ENCODE measurements at regions not wholly inside any gene's neighbourhood (a gene's known extent, or its start where the extent isn't known, plus 50 kb on each side); places are given as distances from the start of the nearest gene placed in this dataset.
A peak's percentile ranks its signal among the peaks of the same experiment; 100 is the strongest.

- peak; percentile 42 for DNase-seq (ENCODE audit: low spot score)
- Histone ChIP-seq H3K9me3 (peaks cover 0 to 13% of the 10 kb centered on the region in 2 donors), H3K36me3 (no peaks in the 10 kb centered on the region), H3K4me3 (no peak overlapping the region), H3K27me3 (no peaks in the 10 kb centered on the region), H3K27ac (no peak overlapping the region), H3K4me1 (peaks cover 0 to 9% of the 10 kb centered on the region in 2 donors)
- no peak for TF ChIP-seq CTCF (IDR thresholded peaks at IDR 0.05)
Measured at GRCh38 chr21:36555199-36555800, 75.4 kb upstream of the CLDN14 start.

GRCh38 chr21:36557316-36557715 lies 77.4 kb upstream of the CLDN14 start:
- H3K27me3 ChIP-seq = no peaks in the 10 kb centered on the region
- H3K4me1 ChIP-seq = no peaks in the 10 kb centered on the region

GRCh38 chr21:36560933-36561575 lies 81.1 kb upstream of the CLDN14 start:
- no peak overlapping the region for H3K4me3 ChIP-seq
- no peaks in the 10 kb centered on the region for H3K27me3 ChIP-seq
- peak; percentile 23 for DNase-seq (ENCODE audit: low spot score)
- TF ChIP-seq CTCF (IDR thresholded peaks at IDR 0.05) = no peak
- no peaks in the 10 kb centered on the region for H3K36me3 ChIP-seq
- no peak overlapping the region for H3K27ac ChIP-seq
- peaks cover 0 to 13% of the 10 kb centered on the region in 2 donors for H3K9me3 ChIP-seq
- H3K4me1 ChIP-seq = no peaks in the 10 kb centered on the region

More at GRCh38 chr21:36557316-36557715, 77.4 kb upstream of the CLDN14 start:
- Histone ChIP-seq H3K36me3 (no peaks in the 10 kb centered on the region), H3K4me3 (no peak overlapping the region), H3K27ac (no peak overlapping the region), H3K9me3 (peaks cover 0 to 13% of the 10 kb centered on the region in 2 donors)
- no peak for TF ChIP-seq CTCF (IDR thresholded peaks at IDR 0.05)
- no peak for DNase-seq (ENCODE audit: low spot score)

GRCh38 chr21:36563341-36563926 lies 83.5 kb upstream of the CLDN14 start:
- H3K4me3 ChIP-seq = no peak overlapping the region
- no peaks in the 10 kb centered on the region for H3K4me1 ChIP-seq
- DNase-seq (ENCODE audit: low spot score) = no peak
- H3K27ac ChIP-seq = no peak overlapping the region
- no peaks in the 10 kb centered on the region for H3K27me3 ChIP-seq
- H3K9me3 ChIP-seq = peaks cover 0 to 4% of the 10 kb centered on the region in 2 donors
- TF ChIP-seq CTCF (IDR thresholded peaks at IDR 0.05) = no peak
- no peaks in the 10 kb centered on the region for H3K36me3 ChIP-seq

GRCh38 chr21:36564647-36565046 lies 84.7 kb upstream of the CLDN14 start:
- Histone ChIP-seq H3K27ac (no peak overlapping the region), H3K36me3 (no peaks in the 10 kb centered on the region), H3K4me3 (no peak overlapping the region), H3K9me3 (no peaks in the 10 kb centered on the region), H3K4me1 (no peaks in the 10 kb centered on the region), H3K27me3 (no peaks in the 10 kb centered on the region)
- TF ChIP-seq CTCF (IDR thresholded peaks at IDR 0.05) = no peak
- DNase-seq (ENCODE audit: low spot score) = peak; percentile 16
